ENCODE measurements at regions not wholly inside any gene's neighbourhood (a gene's known extent, or its start where the extent isn't known, plus 50 kb on each side); places are given as distances from the start of the nearest gene placed in this dataset.

DNA sequence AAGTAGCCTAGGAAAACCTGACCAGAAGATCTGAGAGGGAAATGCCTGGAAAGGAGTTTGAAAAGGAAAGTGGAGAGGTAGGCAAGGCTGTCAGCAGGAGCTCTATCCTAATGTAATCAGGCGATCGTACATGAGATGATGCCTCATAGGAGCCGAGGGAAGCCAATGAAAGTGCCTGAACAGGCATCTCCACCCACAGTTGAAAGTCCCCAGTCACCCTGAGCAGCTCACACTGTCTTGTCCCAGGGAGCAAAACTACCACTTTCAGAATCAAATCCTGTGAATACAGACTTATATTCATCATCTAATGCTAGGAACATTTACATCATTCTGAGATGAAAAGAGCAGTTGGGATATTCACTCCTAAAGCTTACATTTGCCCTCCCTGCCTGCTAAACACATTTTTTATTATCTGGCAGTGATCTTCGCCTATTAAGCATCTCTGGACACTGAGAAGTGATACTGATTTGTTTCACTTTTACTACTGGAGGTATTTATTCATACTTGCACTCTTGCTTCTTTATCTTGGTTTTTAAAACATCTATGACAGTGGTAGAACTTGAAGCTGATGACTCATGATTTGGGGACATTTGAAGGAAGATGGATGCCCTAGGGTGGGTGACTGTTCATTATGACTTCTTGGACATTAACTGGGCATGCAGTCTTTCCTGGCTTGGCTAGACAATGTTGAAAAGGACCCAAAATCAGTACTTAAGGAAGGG, 221.6 kb downstream of the SEC16B start:
- Histone ChIP-seq H3K27ac (ENCODE audit: low read depth in 1 of 2, low read length in 1 of 2) (no peak overlapping the region), H3K9me3 (ENCODE audit: control insufficient read depth in 4 of 4, insufficient read depth in 3 of 4, low read length in 3 of 4) (no peaks in the 10 kb centered on the region), H3K27me3 (ENCODE audit: control insufficient read depth in 3 of 3, insufficient read depth in 3 of 3, low read length in 2 of 3) (no peaks in the 10 kb centered on the region), H3K4me3 (no peak overlapping the region), H3K9ac (ENCODE audit: insufficient read depth in 1 of 2, low read length in 2 of 2) (no peak overlapping the region), H3K4me1 (ENCODE audit: control insufficient read depth in 5 of 5, insufficient read depth in 5 of 5, low read length in 5 of 5) (no peaks in the 10 kb centered on the region), H3K36me3 (ENCODE audit: control insufficient read depth in 4 of 4, insufficient read depth in 4 of 4, low read length in 4 of 4) (no peaks in the 10 kb centered on the region)
- no peak for ATAC-seq (ENCODE audit: insufficient read depth, low FRiP score)
- TF ChIP-seq, protein P1, sequence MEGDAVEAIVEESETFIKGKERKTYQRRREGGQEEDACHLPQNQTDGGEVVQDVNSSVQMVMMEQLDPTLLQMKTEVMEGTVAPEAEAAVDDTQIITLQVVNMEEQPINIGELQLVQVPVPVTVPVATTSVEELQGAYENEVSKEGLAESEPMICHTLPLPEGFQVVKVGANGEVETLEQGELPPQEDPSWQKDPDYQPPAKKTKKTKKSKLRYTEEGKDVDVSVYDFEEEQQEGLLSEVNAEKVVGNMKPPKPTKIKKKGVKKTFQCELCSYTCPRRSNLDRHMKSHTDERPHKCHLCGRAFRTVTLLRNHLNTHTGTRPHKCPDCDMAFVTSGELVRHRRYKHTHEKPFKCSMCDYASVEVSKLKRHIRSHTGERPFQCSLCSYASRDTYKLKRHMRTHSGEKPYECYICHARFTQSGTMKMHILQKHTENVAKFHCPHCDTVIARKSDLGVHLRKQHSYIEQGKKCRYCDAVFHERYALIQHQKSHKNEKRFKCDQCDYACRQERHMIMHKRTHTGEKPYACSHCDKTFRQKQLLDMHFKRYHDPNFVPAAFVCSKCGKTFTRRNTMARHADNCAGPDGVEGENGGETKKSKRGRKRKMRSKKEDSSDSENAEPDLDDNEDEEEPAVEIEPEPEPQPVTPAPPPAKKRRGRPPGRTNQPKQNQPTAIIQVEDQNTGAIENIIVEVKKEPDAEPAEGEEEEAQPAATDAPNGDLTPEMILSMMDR (IDR thresholded peaks at IDR 0.05; ENCODE audit: control extremely low read depth, extremely low read depth): no peak
- 80 to 93% methylated on average over 4 of the region's 4 CpGs for WGBS, 2 donors
- no peak for DNase-seq

DNA sequence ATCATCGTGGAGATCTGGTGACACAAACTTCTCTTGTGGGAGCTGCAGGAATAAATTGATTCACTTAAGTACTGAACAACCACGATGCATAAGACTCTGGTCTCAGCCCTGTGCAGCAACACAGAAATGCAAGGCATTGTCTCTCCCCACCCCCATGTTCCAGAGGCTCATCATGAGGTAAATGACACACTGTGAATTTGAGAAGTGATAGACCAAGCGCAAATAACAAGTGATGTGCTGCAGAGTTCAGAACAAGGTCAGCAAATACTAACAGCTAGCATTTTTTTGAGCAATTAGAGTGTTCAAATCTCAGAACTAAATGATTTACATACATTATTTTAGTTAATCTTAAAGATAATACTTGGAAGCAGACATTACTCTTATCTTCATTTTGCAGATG, 223.7 kb downstream of the SEC16B start:
- no peaks in the 10 kb centered on the region for H3K9me3 ChIP-seq (ENCODE audit: control insufficient read depth in 4 of 4, insufficient read depth in 3 of 4, low read length in 3 of 4)
- H3K27me3 ChIP-seq (ENCODE audit: control insufficient read depth in 3 of 3, insufficient read depth in 3 of 3, low read length in 2 of 3): no peaks in the 10 kb centered on the region
- ATAC-seq (ENCODE audit: insufficient read depth, low FRiP score) (no peak), DNase-seq (no peak)
- TF ChIP-seq, protein P1 (IDR thresholded peaks at IDR 0.05; ENCODE audit: control extremely low read depth, extremely low read depth): no peak
- H3K4me3 ChIP-seq: no peak overlapping the region
- no peak overlapping the region for H3K27ac ChIP-seq (ENCODE audit: low read depth in 1 of 2, low read length in 1 of 2)
- no peaks in the 10 kb centered on the region for H3K4me1 ChIP-seq (ENCODE audit: control insufficient read depth in 5 of 5, insufficient read depth in 5 of 5, low read length in 5 of 5)
- no peak overlapping the region for H3K9ac ChIP-seq (ENCODE audit: insufficient read depth in 1 of 2, low read length in 2 of 2)
- H3K36me3 ChIP-seq (ENCODE audit: control insufficient read depth in 4 of 4, insufficient read depth in 4 of 4, low read length in 4 of 4): no peaks in the 10 kb centered on the region
- 79 to 81% methylated on average over 3 of the region's 3 CpGs for WGBS, 2 donors

DNA sequence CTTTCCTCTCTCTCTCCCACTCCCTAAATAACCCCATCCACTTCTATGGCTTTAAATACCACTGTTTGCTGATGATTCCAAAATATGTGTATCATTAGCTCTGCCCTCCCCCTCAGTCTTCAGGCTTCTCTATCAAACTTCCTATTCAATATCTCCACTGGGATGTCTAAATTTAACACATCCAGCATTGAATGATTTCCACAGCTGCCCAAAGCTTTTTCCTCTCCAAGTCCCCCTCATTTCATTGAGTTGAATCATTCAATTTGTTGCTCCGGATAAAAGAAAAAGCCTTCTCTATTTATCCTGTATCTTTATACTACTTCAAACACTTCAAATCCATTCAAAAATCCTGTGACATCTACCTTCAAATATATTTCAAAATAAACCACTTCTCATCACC, 225.0 kb downstream of the SEC16B start:
- no peak for ATAC-seq (ENCODE audit: insufficient read depth, low FRiP score)
- Histone ChIP-seq H3K4me1 (ENCODE audit: control insufficient read depth in 5 of 5, insufficient read depth in 5 of 5, low read length in 5 of 5) (no peaks in the 10 kb centered on the region), H3K36me3 (ENCODE audit: control insufficient read depth in 4 of 4, insufficient read depth in 4 of 4, low read length in 4 of 4) (no peaks in the 10 kb centered on the region), H3K27me3 (ENCODE audit: control insufficient read depth in 3 of 3, insufficient read depth in 3 of 3, low read length in 2 of 3) (no peaks in the 10 kb centered on the region), H3K4me3 (no peak overlapping the region), H3K9ac (ENCODE audit: insufficient read depth in 1 of 2, low read length in 2 of 2) (no peak overlapping the region), H3K27ac (ENCODE audit: low read depth in 1 of 2, low read length in 1 of 2) (no peak overlapping the region), H3K9me3 (ENCODE audit: control insufficient read depth in 4 of 4, insufficient read depth in 3 of 4, low read length in 3 of 4) (no peaks in the 10 kb centered on the region)
- no peak for DNase-seq
- 77 to 91% methylated on average over 1 of the region's 1 CpG for WGBS, 2 donors
- TF ChIP-seq, protein P1 (IDR thresholded peaks at IDR 0.05; ENCODE audit: control extremely low read depth, extremely low read depth): no peak

DNA sequence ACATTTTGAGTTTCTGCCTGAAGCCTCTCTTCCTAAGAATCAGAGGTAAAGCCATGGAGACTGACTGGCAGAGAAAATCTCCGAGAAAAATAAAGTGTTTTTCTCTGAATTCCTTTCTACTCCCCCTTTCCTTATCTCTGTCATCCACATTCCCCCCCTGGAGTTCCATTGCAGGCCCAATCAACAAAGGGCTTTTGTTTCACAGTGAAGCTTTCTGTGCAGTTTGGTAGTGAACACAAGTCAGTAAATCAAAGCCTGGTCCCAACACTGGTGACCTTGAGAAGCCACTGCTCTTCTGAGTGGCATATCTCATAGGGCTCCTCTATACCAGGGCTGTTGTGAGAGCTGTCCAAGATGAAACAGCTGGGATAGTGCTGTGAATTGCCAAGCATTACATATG, 228.4 kb downstream of the SEC16B start:
- Histone ChIP-seq H3K4me3 (no peak overlapping the region), H3K9ac (ENCODE audit: insufficient read depth in 1 of 2, low read length in 2 of 2) (no peak overlapping the region), H3K4me1 (ENCODE audit: control insufficient read depth in 5 of 5, insufficient read depth in 5 of 5, low read length in 5 of 5) (no peaks in the 10 kb centered on the region), H3K9me3 (ENCODE audit: control insufficient read depth in 4 of 4, insufficient read depth in 3 of 4, low read length in 3 of 4) (no peaks in the 10 kb centered on the region), H3K27me3 (ENCODE audit: control insufficient read depth in 3 of 3, insufficient read depth in 3 of 3, low read length in 2 of 3) (no peaks in the 10 kb centered on the region), H3K36me3 (ENCODE audit: control insufficient read depth in 4 of 4, insufficient read depth in 4 of 4, low read length in 4 of 4) (no peaks in the 10 kb centered on the region), H3K27ac (ENCODE audit: low read depth in 1 of 2, low read length in 1 of 2) (no peak overlapping the region)
- ATAC-seq (ENCODE audit: insufficient read depth, low FRiP score): no peak
- TF ChIP-seq, protein P1 (IDR thresholded peaks at IDR 0.05; ENCODE audit: control extremely low read depth, extremely low read depth): no peak
- no peak for DNase-seq
- WGBS, 2 donors: 27 to 37% methylated on average over 1 of the region's 1 CpG

All from lung (tissue), 11 donors.